ENCODE measurements at regions not wholly inside any gene's neighbourhood (a gene's known extent, or its start where the extent isn't known, plus 50 kb on each side); places are given as distances from the start of the nearest gene placed in this dataset.

- no peak for DNase-seq (ENCODE audit: low spot score)
- Histone ChIP-seq H2AFZ (no peak overlapping the region; the same call in 1 of the 2 replicates), H4K20me1 (replicated peaks; ENCODE audit: insufficient read depth) (no peaks in the 10 kb centered on the region), H3K9me2 (ENCODE audit: insufficient read depth) (no peaks in the 10 kb centered on the region), H3K27ac (ENCODE audit: low read depth) (no peak overlapping the region), H3K79me2 (replicated peaks; ENCODE audit: insufficient read depth) (no peaks in the 10 kb centered on the region), H3K4me1 (ENCODE audit: insufficient read depth) (no peaks in the 10 kb centered on the region), H3K27me3 (ENCODE audit: insufficient read depth) (no peaks in the 10 kb centered on the region), H3K4me2 (no peak overlapping the region), H3K4me3 (no peak overlapping the region), H3K36me3 (ENCODE audit: insufficient read depth) (no peaks in the 10 kb centered on the region), H3F3A (replicated peaks; ENCODE audit: low read depth) (no peaks in the 10 kb centered on the region)
- TF ChIP-seq ZNF462 (CRISPR knock-in tag; IDR thresholded peaks at IDR 0.05) (no peak), ZNF114 (CRISPR knock-in tag; IDR thresholded peaks at IDR 0.05) (no peak), STAT1 (IDR thresholded peaks at IDR 0.05; ENCODE audit: unreplicated experiment) (no peak), ZNF331 (CRISPR knock-in tag; IDR thresholded peaks at IDR 0.05; ENCODE audit: low read depth) (no peak), NANOG (IDR thresholded peaks at IDR 0.05; ENCODE audit: borderline replicate concordance) (no peak), POLR2AphosphoS5 (IDR thresholded peaks at IDR 0.05; ENCODE audit: low read depth) (no peak), EZH2 (IDR thresholded peaks at IDR 0.05; ENCODE audit: low read depth, unreplicated experiment) (no peak), CREB1 (CRISPR knock-in tag; IDR thresholded peaks at IDR 0.05; ENCODE audit: low read depth) (no peak), ETS1 (IDR thresholded peaks at IDR 0.05) (no peak), REST (IDR thresholded peaks at IDR 0.05; ENCODE audit: unreplicated experiment) (no peak), EZH2phosphoT487 (IDR thresholded peaks at IDR 0.05; ENCODE audit: unreplicated experiment) (no peak), JUNB (IDR thresholded peaks at IDR 0.05; ENCODE audit: unreplicated experiment) (no peak)
- TF ChIP-seq, protein P1, sequence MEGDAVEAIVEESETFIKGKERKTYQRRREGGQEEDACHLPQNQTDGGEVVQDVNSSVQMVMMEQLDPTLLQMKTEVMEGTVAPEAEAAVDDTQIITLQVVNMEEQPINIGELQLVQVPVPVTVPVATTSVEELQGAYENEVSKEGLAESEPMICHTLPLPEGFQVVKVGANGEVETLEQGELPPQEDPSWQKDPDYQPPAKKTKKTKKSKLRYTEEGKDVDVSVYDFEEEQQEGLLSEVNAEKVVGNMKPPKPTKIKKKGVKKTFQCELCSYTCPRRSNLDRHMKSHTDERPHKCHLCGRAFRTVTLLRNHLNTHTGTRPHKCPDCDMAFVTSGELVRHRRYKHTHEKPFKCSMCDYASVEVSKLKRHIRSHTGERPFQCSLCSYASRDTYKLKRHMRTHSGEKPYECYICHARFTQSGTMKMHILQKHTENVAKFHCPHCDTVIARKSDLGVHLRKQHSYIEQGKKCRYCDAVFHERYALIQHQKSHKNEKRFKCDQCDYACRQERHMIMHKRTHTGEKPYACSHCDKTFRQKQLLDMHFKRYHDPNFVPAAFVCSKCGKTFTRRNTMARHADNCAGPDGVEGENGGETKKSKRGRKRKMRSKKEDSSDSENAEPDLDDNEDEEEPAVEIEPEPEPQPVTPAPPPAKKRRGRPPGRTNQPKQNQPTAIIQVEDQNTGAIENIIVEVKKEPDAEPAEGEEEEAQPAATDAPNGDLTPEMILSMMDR (conservative IDR thresholded peaks at IDR 0.05; ENCODE audit: low read depth in 2 of 2): no peak
- Mint-ChIP-seq H3K36me3 (ENCODE audit: low read depth) (no peaks in the 10 kb centered on the region), H3K27ac (no peak overlapping the region), H3K4me1 (no peaks in the 10 kb centered on the region), H3K4me3 (no peak overlapping the region), H3K9me3 (no peaks in the 10 kb centered on the region), H3K27me3 (ENCODE audit: insufficient read depth, low read depth, poor library complexity) (peaks cover 3% of the 10 kb centered on the region)
- ATAC-seq: no peak
These were observed 217.3 kb upstream of the KLF4 start for GRCh38 chr9:107706701-107707427.

Measured in GM23338 (cell line).